ENCODE measurements at regions not wholly inside any gene's neighbourhood (a gene's known extent, or its start where the extent isn't known, plus 50 kb on each side); places are given as distances from the start of the nearest gene placed in this dataset.

DNA sequence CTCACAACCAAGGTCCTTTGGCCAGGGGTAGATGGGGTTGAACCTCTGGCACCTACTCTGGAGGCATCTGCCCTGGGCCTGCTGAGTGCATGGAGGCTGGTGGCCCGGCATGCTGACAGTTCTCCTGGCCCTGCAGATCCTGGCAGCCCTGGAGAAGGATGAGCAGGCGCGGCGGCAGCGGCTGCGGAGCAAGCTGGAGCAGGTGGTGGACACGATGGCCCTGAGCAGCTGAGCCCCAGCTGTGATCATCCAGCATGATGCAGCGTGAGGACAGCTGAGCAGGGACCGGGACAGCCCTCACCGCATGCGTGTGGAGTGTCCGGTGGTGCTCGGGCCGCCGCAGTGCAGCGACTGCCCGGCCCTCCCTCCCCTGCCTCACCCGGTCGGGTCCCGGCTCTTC, 50.9 kb downstream of the PLXNA1 start:
- TF ChIP-seq YY1 (IDR thresholded peaks at IDR 0.05; ENCODE audit: insufficient read depth, insufficient read length) (no peak), SUZ12 (IDR thresholded peaks at IDR 0.05; ENCODE audit: extremely low read depth, insufficient read depth, insufficient read length) (no peak), ZNF274 (IDR thresholded peaks at IDR 0.05; ENCODE audit: low read depth, low read length) (no peak)

All from NT2/D1 (cell line).